ENCODE measurements at regions not wholly inside any gene's neighbourhood (a gene's known extent, or its start where the extent isn't known, plus 50 kb on each side); places are given as distances from the start of the nearest gene placed in this dataset.

DNA sequence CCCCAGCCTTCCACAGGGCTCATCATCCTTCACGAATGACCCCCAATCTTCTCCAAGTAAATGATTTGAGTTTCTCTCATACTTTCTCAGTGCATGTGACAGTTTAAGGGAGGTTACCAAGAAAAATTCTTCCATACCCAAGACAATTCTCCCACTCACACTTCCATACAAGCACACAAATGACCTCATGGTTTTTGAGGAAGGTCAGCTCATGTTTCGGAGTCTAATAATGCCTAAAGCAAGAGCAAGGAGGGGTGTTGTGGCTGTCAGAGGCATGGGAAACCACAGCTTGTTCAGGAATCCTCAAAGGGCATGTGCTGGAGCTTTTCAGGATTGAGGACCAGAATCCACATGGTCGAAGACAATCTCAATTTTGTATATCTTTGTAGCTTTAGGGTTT is 279.0 kb downstream of the MAFB start:
- Histone ChIP-seq H3F3A (ENCODE audit: insufficient read depth) (no peaks in the 10 kb centered on the region), H3K36me3 (ENCODE audit: low read depth) (no peaks in the 10 kb centered on the region), H3K79me2 (ENCODE audit: insufficient read depth) (no peaks in the 10 kb centered on the region), H3K4me1 (ENCODE audit: insufficient read depth) (no peaks in the 10 kb centered on the region), H3K9ac (no peak overlapping the region), H2AFZ (no peak overlapping the region), H3K4me2 (ENCODE audit: unreplicated experiment) (no peak overlapping the region), H3K27me3 (replicated peaks; ENCODE audit: insufficient read depth) (peaks cover 13% of the 10 kb centered on the region; the same call in 1 of the 2 replicates), H3K9me3 (ENCODE audit: low read depth) (no peaks in the 10 kb centered on the region), H4K20me1 (ENCODE audit: insufficient read depth) (no peaks in the 10 kb centered on the region), H3K9me2 (ENCODE audit: insufficient read depth) (no peaks in the 10 kb centered on the region), H3K27ac (no peak overlapping the region), H3K4me3 (no peak overlapping the region)
- 48 to 55% methylated on average over 3 of the region's 3 CpGs for WGBS, 2 experiments (ENCODE audit: low coverage in 1 of 2, low lambda C conversion rate in 2 of 2, missing lambda C conversion rate in 2 of 2)
- DNase-seq: no peak
- in situ Hi-C loops (cut with MboI): no loop called here
- TF ChIP-seq EZH2 (IDR thresholded peaks at IDR 0.05; ENCODE audit: insufficient read depth, poor library complexity, severe bottlenecking) (no peak), EZH2phosphoT487 (IDR thresholded peaks at IDR 0.05; ENCODE audit: insufficient read depth, low read depth) (no peak)

DNA sequence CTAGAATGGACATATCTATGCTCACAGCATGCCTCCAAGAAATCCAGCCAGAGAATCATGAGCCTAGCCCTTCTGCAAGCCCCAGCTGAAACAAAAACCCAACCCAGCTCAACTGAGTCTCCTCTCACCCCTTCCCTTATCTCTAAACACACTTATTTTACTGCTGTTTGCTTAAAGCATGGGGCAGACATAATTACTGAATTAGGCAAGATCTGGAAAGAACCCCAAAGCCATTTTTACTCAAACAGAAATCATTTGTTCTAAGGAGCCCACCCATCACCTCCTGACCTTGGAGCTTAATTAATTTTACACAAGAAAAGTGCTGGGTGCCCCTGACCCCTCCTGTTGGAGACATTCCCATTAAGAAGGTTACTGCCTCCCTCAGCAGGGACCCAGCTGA is 291.6 kb downstream of the MAFB start:
- in situ Hi-C loops (cut with MboI): no loop called here
- Histone ChIP-seq H3K4me3 (no peak overlapping the region), H3K9me2 (ENCODE audit: insufficient read depth) (no peaks in the 10 kb centered on the region), H3K9me3 (ENCODE audit: low read depth) (no peaks in the 10 kb centered on the region), H3K27me3 (replicated peaks; ENCODE audit: insufficient read depth) (peaks cover 3% of the 10 kb centered on the region), H3K9ac (no peak overlapping the region), H3F3A (ENCODE audit: insufficient read depth) (no peaks in the 10 kb centered on the region), H2AFZ (no peak overlapping the region), H3K79me2 (ENCODE audit: insufficient read depth) (no peaks in the 10 kb centered on the region), H4K20me1 (ENCODE audit: insufficient read depth) (no peaks in the 10 kb centered on the region), H3K4me2 (ENCODE audit: unreplicated experiment) (no peak overlapping the region), H3K36me3 (ENCODE audit: low read depth) (no peaks in the 10 kb centered on the region), H3K4me1 (ENCODE audit: insufficient read depth) (no peaks in the 10 kb centered on the region), H3K27ac (no peak overlapping the region)
- no peak for TF ChIP-seq EZH2 (IDR thresholded peaks at IDR 0.05; ENCODE audit: insufficient read depth, poor library complexity, severe bottlenecking)
- no peak for TF ChIP-seq EZH2phosphoT487 (IDR thresholded peaks at IDR 0.05; ENCODE audit: insufficient read depth, low read depth)
- no peak for DNase-seq

DNA sequence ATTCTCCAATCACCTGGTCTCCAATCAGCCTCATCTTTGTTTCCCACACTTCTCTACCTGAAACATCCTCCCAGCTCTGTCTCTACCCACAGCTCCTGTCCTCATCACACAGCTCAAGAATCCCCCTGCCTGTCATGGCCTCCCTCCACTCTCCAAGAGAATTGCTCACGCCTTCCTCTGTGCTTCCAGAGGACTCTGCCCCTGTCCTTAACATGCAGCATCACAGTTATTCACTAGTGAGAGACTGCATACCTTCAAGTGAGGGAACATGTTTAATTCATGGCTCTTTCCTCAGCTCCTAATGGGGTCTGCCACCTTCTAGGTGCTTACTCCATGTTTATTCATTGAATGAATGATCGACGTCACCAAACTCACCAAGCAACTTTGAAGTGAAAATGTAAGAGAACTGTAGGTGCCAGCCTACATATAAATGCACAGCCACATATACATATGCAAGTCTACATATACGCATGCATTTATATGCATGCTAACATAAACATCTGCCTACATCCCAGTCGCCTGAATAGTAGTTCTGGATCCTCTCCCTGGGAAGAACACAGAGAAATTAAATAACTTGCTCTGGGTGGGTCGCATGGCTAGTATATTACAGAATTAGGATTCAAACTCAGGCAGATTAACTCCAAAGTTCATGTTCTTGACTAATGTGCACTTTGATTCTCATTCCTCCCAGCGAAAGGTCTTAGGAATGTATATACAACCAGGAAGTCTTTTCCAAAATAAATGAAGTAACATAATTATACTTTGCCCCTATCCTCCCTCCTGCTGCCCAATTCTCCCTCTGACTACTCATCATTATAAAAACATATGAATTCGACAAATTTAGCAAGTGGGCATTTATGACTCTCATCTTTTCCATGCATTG is 295.6 kb downstream of the MAFB start:
- no peak overlapping the region for H2AFZ ChIP-seq
- in situ Hi-C loops (cut with MboI): no loop called here
- no peaks in the 10 kb centered on the region for H3K4me1 ChIP-seq (ENCODE audit: insufficient read depth)
- DNase-seq: no peak
- no peak overlapping the region for H3K27ac ChIP-seq
- no peaks in the 10 kb centered on the region for H3K9me2 ChIP-seq (ENCODE audit: insufficient read depth)
- no peak overlapping the region for H3K9ac ChIP-seq
- H3K79me2 ChIP-seq (ENCODE audit: insufficient read depth): no peaks in the 10 kb centered on the region
- no peaks in the 10 kb centered on the region for H4K20me1 ChIP-seq (ENCODE audit: insufficient read depth)
- no peak overlapping the region for H3K4me2 ChIP-seq (ENCODE audit: unreplicated experiment)
- WGBS, 2 experiments (ENCODE audit: low coverage in 1 of 2, low lambda C conversion rate in 2 of 2, missing lambda C conversion rate in 2 of 2): 59 to 60% methylated on average over 8 of the region's 8 CpGs
- peaks cover 3% of the 10 kb centered on the region for H3K27me3 ChIP-seq (replicated peaks; ENCODE audit: insufficient read depth)
- no peaks in the 10 kb centered on the region for H3F3A ChIP-seq (ENCODE audit: insufficient read depth)
- no peaks in the 10 kb centered on the region for H3K36me3 ChIP-seq (ENCODE audit: low read depth)
- TF ChIP-seq EZH2phosphoT487 (IDR thresholded peaks at IDR 0.05; ENCODE audit: insufficient read depth, low read depth) (no peak), EZH2 (IDR thresholded peaks at IDR 0.05; ENCODE audit: insufficient read depth, poor library complexity, severe bottlenecking) (no peak)
- H3K9me3 ChIP-seq (ENCODE audit: low read depth): no peaks in the 10 kb centered on the region
- no peak overlapping the region for H3K4me3 ChIP-seq

DNA sequence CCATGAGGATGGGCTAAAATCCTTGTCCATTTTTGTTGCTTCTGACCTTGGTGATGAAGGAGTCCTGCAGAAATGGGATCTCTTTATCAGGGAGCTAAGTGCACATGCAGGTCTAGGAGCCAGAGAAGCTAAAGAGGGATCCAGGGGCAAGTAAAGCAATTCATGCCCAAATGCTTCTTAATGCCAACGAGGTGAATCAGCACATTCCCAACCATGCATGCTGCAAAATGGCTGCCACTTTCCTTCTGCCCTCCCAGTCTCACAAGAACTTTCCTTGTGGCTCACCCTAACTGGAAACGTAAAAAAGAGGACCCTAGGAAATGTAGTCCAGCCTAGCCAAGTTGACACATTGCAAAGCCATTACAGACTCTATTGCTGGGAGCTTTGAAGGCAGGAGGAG is 298.4 kb downstream of the MAFB start:
- no peaks in the 10 kb centered on the region for H4K20me1 ChIP-seq (ENCODE audit: insufficient read depth)
- H3K36me3 ChIP-seq (ENCODE audit: low read depth): no peaks in the 10 kb centered on the region
- WGBS, 2 experiments (ENCODE audit: low coverage in 1 of 2, low lambda C conversion rate in 2 of 2, missing lambda C conversion rate in 2 of 2): 47 to 49% methylated on average over 2 of the region's 2 CpGs
- no peak overlapping the region for H3K4me3 ChIP-seq
- DNase-seq: peak; percentile 11
- peaks cover 3% of the 10 kb centered on the region for H3K27me3 ChIP-seq (replicated peaks; ENCODE audit: insufficient read depth)
- no peaks in the 10 kb centered on the region for H3K9me2 ChIP-seq (ENCODE audit: insufficient read depth)
- no peaks in the 10 kb centered on the region for H3K9me3 ChIP-seq (ENCODE audit: low read depth)
- in situ Hi-C loops (cut with MboI): no loop called here
- no peak overlapping the region for H3K4me2 ChIP-seq (ENCODE audit: unreplicated experiment)
- no peak overlapping the region for H3K9ac ChIP-seq
- no peak overlapping the region for H3K27ac ChIP-seq
- TF ChIP-seq EZH2 (IDR thresholded peaks at IDR 0.05; ENCODE audit: insufficient read depth, poor library complexity, severe bottlenecking): no peak
- no peak for TF ChIP-seq EZH2phosphoT487 (IDR thresholded peaks at IDR 0.05; ENCODE audit: insufficient read depth, low read depth)
- no peaks in the 10 kb centered on the region for H3K4me1 ChIP-seq (ENCODE audit: insufficient read depth)
- no peaks in the 10 kb centered on the region for H3K79me2 ChIP-seq (ENCODE audit: insufficient read depth)
- H2AFZ ChIP-seq: peak overlapping the region; percentile 41; the same call in 1 of the 2 replicates
- no peaks in the 10 kb centered on the region for H3F3A ChIP-seq (ENCODE audit: insufficient read depth)
